Endodermal cell (in vitro differentiated cells): ENCODE measurements at regions not wholly inside any gene's neighbourhood (a gene's known extent, or its start where the extent isn't known, plus 50 kb on each side); places are given as distances from the start of the nearest gene placed in this dataset.

ENCODE experiments used
- DNase-seq: peaks from one replicate; pipeline ENCODE4 v3.0.0-alpha.2; 2017
- H3K27ac ChIP-seq: 2 replicates; pipeline ENCODE4 v1.5.1; 2013; ENCODE audit warnings: mild to moderate bottlenecking, low read depth, low read length, moderate library complexity
- H3K27me3 ChIP-seq: 2 replicates; pipeline ENCODE4 v1.6.1; 2013; ENCODE audit warnings: mild to moderate bottlenecking, low read length, moderate library complexity; ENCODE audit not compliant: insufficient read depth, control insufficient read depth, poor library complexity, severe bottlenecking
- H3K36me3 ChIP-seq: 2 replicates; pipeline ENCODE4 v1.7.0; 2013; ENCODE audit warnings: mild to moderate bottlenecking, low read length, moderate library complexity; ENCODE audit not compliant: control insufficient read depth, insufficient read depth
- H3K4me1 ChIP-seq: one replicate; pipeline ENCODE4 v1.7.0; 2013; ENCODE audit warnings: low read length; ENCODE audit not compliant: control insufficient read depth, insufficient read depth
- H3K4me3 ChIP-seq: 2 replicates; pipeline ENCODE4 v1.5.1; 2013; ENCODE audit warnings: mild to moderate bottlenecking, low read length, moderate library complexity
- H3K9ac ChIP-seq: 2 replicates; pipeline ENCODE4 v1.6.1; 2013; ENCODE audit warnings: mild to moderate bottlenecking, low read length, moderate library complexity; ENCODE audit not compliant: poor library complexity, severe bottlenecking; ENCODE audit errors: extremely low read depth
- H3K9me3 ChIP-seq: 2 replicates; pipeline ENCODE4 v1.6.1; 2013; ENCODE audit warnings: mild to moderate bottlenecking, low read length, moderate library complexity; ENCODE audit not compliant: control insufficient read depth
- H3K27ac Mint-ChIP-seq: 2 replicates; pipeline ENCODE4 v1.8.0; 2020; ENCODE audit warnings: mixed read lengths
- H3K27me3 Mint-ChIP-seq: 2 replicates; pipeline ENCODE4 v1.8.0; 2021; ENCODE audit warnings: mild to moderate bottlenecking, mixed read lengths; ENCODE audit not compliant: insufficient read depth
- H3K36me3 Mint-ChIP-seq: 2 replicates; pipeline ENCODE4 v1.8.0; 2020; ENCODE audit warnings: low read depth, mixed read lengths
- H3K4me1 Mint-ChIP-seq: 2 replicates; pipeline ENCODE4 v1.8.0; 2020; ENCODE audit warnings: mixed read lengths
- H3K4me3 Mint-ChIP-seq: 2 replicates; pipeline ENCODE4 v1.8.0; 2020; ENCODE audit warnings: mild to moderate bottlenecking, moderate library complexity, mixed read lengths
- H3K9me3 Mint-ChIP-seq: 2 replicates; pipeline ENCODE4 v1.8.0; 2020; ENCODE audit warnings: mild to moderate bottlenecking, mixed read lengths
- CTCF ChIP-seq: fragments of 200-600 bp; sonication (generic); conservative IDR thresholded peaks from 2 replicates; pipeline ENCODE4 v1.5.0; 2021; ENCODE audit warnings: antibody characterized with exemption, mild to moderate bottlenecking
- WGBS, 2 experiments: methylation state at CpG; one replicate each; pipeline versions ENCODE4 v1.1.5 to v1.1.7; 2013; ENCODE audit warnings: missing lambda C conversion rate in 2 of 2, mixed read lengths in 1 of 2; ENCODE audit not compliant: insufficient coverage in 1 of 2, insufficient read length in 1 of 2; 5-methylcytosine and 5-hydroxymethylcytosine counted together

- Histone ChIP-seq H3K9ac (no peak overlapping the region), H3K9me3 (no peaks in the 10 kb centered on the region), H3K27me3 (no peaks in the 10 kb centered on the region), H3K27ac (no peak overlapping the region), H3K4me3 (no peak overlapping the region), H3K4me1 (no peaks in the 10 kb centered on the region), H3K36me3 (no peaks in the 10 kb centered on the region)
- Mint-ChIP-seq H3K36me3 (no peaks in the 10 kb centered on the region), H3K9me3 (no peaks in the 10 kb centered on the region), H3K27me3 (no peaks in the 10 kb centered on the region), H3K4me1 (no peaks in the 10 kb centered on the region), H3K27ac (no peak overlapping the region), H3K4me3 (no peak overlapping the region)
- TF ChIP-seq CTCF: no peak
- DNase-seq: no peak
- 90% methylated on average over 2 of the region's 5 CpGs; no CpG with 5 or more reads in 1 of the 2 experiments for WGBS, 2 experiments
Measured at GRCh38 chrX:124257924-124258702, 74.3 kb upstream of the TEX13D start.

DNA sequence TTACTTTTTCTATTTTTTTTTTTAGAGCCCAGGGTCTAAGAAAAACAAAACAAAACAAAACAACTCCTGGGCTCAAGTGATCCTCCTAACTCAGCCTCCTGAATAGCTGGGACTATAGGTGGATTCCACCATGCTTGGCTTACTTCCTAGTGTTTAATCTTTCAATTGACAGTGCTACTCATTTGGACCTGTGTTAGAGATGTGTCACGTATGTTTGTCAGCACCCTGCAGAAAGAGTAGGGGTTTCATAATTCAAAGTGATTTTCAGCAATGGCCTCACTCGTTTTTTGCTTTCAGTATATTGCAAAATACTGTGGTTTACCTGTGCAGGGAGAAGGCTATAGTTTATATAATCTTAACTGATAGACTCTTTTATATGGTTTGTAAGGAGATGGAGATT lies 71.6 kb upstream of the TEX13D start:
- no peaks in the 10 kb centered on the region for H3K9me3 Mint-ChIP-seq
- DNase-seq: no peak
- H3K4me3 ChIP-seq: no peak overlapping the region
- H3K36me3 Mint-ChIP-seq: no peaks in the 10 kb centered on the region
- no peaks in the 10 kb centered on the region for H3K27me3 Mint-ChIP-seq
- H3K4me1 Mint-ChIP-seq: no peaks in the 10 kb centered on the region
- H3K9ac ChIP-seq: no peak overlapping the region
- H3K36me3 ChIP-seq: no peaks in the 10 kb centered on the region
- WGBS, 2 experiments: 94 to 100% methylated on average over 1 to 2 of the region's 2 CpGs
- H3K4me1 ChIP-seq: no peaks in the 10 kb centered on the region
- no peak for TF ChIP-seq CTCF
- H3K27me3 ChIP-seq: no peaks in the 10 kb centered on the region
- no peak overlapping the region for H3K27ac Mint-ChIP-seq
- no peak overlapping the region for H3K27ac ChIP-seq
- H3K4me3 Mint-ChIP-seq: no peak overlapping the region
- no peaks in the 10 kb centered on the region for H3K9me3 ChIP-seq

DNA sequence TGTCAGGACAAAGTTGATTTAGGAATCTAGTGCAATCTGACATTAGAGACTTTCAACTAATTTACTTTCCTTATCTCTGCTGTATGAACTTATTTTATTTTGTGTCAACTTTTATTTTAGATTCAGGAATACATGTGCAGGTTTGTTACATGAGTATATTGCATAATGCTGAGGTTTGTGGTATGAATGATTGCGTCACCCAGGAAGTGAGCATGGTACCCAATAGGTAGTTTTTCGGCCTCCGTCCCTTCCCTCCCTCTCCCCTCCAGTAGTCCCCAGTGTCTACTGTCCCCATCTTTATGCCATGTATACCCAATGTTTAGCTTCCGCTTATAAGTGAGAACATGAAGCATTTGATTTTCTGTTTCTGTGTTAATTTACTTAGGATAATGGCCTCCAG lies 68.7 kb upstream of the TEX13D start:
- Histone ChIP-seq H3K4me3 (no peak overlapping the region), H3K27ac (no peak overlapping the region), H3K4me1 (no peaks in the 10 kb centered on the region), H3K36me3 (no peaks in the 10 kb centered on the region), H3K9me3 (no peaks in the 10 kb centered on the region), H3K9ac (no peak overlapping the region), H3K27me3 (no peaks in the 10 kb centered on the region)
- WGBS, 2 experiments: no CpG with 5 or more reads among the region's 4 CpGs
- no peaks in the 10 kb centered on the region for H3K36me3 Mint-ChIP-seq
- H3K27ac Mint-ChIP-seq: no peak overlapping the region
- TF ChIP-seq CTCF: no peak
- H3K27me3 Mint-ChIP-seq: no peaks in the 10 kb centered on the region
- no peaks in the 10 kb centered on the region for H3K9me3 Mint-ChIP-seq
- no peak for DNase-seq
- H3K4me1 Mint-ChIP-seq: no peaks in the 10 kb centered on the region
- no peak overlapping the region for H3K4me3 Mint-ChIP-seq
